Activated CD4-positive, alpha-beta T cell treated with anti-CD3 and anti-CD28 coated beads, Interleukin-2, amount 10 ng/mL, durations not matched to agents 7 days and 5 days (primary cell): ENCODE measurements at regions not wholly inside any gene's neighbourhood (a gene's known extent, or its start where the extent isn't known, plus 50 kb on each side); places are given as distances from the start of the nearest gene placed in this dataset.
A peak's percentile ranks its signal among the peaks of the same experiment; 100 is the strongest.

ENCODE experiments used
- CTCF ChIA-PET: fragments of 350-600 bp; sonication (Branson Sonifier 250); formaldehyde crosslinking; loops from one replicate; lab custom pipeline; 2021; ENCODE audit warnings: antibody characterized with exemption; lab: Charles Lee
- POLR2A ChIA-PET: fragments of 350-600 bp; sonication (Branson Sonifier 250); formaldehyde crosslinking; loops from one replicate; lab custom pipeline; 2021; ENCODE audit warnings: antibody characterized with exemption; lab: Charles Lee
- DNase-seq: peaks from one replicate; pipeline ENCODE4 v3.0.0-alpha.2; 2020
- H3K27ac Mint-ChIP-seq: one replicate; pipeline ENCODE4 v1.8.0; 2021; ENCODE audit warnings: mild to moderate bottlenecking, moderate library complexity, mixed read lengths
- H3K27me3 Mint-ChIP-seq: one replicate; pipeline ENCODE4 v1.8.0; 2021; ENCODE audit warnings: mixed read lengths
- H3K36me3 Mint-ChIP-seq: one replicate; pipeline ENCODE4 v1.8.0; 2021; ENCODE audit warnings: low read depth, mixed read lengths
- H3K4me1 Mint-ChIP-seq: one replicate; pipeline ENCODE4 v1.8.0; 2021; ENCODE audit warnings: mixed read lengths
- H3K4me3 Mint-ChIP-seq: one replicate; pipeline ENCODE4 v1.8.0; 2021; ENCODE audit warnings: mild to moderate bottlenecking, moderate library complexity, mixed read lengths
- H3K9me3 Mint-ChIP-seq: one replicate; pipeline ENCODE4 v1.8.0; 2021; ENCODE audit warnings: mixed read lengths

DNA sequence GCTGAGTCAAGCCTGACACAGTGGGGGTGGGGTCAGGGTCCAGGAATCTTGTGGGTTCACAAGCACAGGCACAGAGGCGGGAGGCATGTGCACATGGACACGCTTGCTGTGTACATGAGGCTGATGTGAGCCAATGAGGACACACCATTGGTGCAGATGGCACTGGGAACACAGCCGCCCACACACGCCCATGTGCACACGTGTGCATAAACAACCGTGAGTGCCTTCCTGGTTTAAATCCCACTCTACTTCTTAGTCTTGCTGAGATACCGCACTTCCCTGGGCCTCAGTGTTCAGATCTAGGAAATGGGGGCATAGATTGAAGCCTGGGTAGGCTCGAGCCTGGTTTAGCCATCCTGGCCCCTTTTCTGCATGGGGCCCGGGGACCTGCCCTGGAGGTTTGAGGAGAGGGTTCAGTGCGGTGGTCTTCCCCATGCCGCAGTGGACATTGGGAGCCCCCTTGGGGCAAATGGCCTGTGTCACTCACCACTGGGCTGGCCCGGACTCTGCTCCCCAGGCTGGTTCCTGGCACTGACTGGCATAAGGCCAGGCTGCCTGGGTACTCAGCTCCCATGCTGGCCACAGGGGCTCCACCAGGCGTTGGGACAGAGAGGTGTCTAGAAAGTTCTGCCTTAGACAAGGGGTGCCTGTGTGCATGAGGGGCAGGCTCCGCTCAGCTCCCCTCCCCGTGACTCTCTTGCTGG is 60.2 kb downstream of the CEBPB start:
- H3K36me3 Mint-ChIP-seq = no peaks in the 10 kb centered on the region
- peaks cover 15% of the 10 kb centered on the region for H3K27me3 Mint-ChIP-seq
- H3K27ac Mint-ChIP-seq = no peak overlapping the region
- H3K9me3 Mint-ChIP-seq = no peaks in the 10 kb centered on the region
- H3K4me3 Mint-ChIP-seq = no peak overlapping the region
- DNase-seq = no peak
- ChIA-PET CTCF (interaction anchor here (0.6 kb wide), 1 partner anchor 20 kb away, joined by 4 read pairs; no protein-coding TSS in a partner anchor), POLR2A (no interaction called here)
- no peaks in the 10 kb centered on the region for H3K4me1 Mint-ChIP-seq

DNA sequence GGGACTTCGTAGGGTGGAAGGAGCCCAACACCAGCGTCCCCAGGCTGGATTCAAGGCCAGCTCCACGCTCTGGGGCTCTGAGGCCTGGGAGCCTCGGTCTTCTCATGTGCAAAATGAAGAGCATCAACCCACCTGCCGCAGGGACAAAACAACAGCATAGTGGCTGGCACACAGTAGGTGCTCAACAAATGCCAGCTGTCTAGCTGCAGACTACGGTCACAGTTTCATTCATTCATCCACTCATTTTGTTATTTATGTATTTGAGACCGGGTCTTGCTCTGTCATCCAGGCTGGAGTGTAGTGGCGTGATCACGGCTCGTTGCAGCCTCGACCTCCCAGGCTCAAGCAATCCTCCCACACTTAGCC is 60.7 kb downstream of the CEBPB start:
- Mint-ChIP-seq H3K4me3 (no peak overlapping the region), H3K27me3 (peaks cover 15% of the 10 kb centered on the region), H3K4me1 (no peaks in the 10 kb centered on the region), H3K9me3 (no peaks in the 10 kb centered on the region), H3K27ac (no peak overlapping the region), H3K36me3 (no peaks in the 10 kb centered on the region)
- CTCF ChIA-PET = interaction anchor here (0.6 kb wide), 2 partner anchors 21 to 125 kb away, joined by 3 to 4 read pairs; no protein-coding TSS in a partner anchor
- no peak for DNase-seq
- POLR2A ChIA-PET = no interaction called here

DNA sequence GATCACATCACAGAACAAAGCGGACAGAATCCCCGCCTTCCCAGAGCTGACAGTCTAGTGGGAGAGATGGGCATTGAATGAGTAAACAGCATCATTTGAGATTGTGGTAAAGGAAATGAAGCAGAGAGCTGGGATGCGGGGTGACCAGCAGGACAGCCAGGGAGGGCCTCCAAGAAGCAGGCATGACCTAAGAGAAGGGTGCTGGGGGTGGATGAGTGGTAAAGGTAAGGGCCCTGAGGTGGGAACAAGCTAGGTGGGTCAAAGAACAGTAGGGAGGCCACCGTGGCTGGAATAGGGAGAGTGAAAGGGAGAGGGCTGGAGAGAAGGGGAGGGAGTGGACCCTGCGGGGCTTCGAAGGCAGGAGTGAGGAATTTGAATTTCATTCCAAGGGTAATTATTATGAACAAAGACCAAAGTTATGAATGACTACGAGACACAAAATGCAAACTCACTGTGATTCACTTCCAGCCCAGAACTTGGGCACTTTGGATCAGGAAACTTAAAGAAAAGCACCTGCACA is 61.4 kb downstream of the CEBPB start:
- Mint-ChIP-seq H3K4me1 (no peaks in the 10 kb centered on the region), H3K9me3 (no peaks in the 10 kb centered on the region), H3K4me3 (no peak overlapping the region), H3K27ac (no peak overlapping the region), H3K36me3 (no peaks in the 10 kb centered on the region), H3K27me3 (peaks cover 15% of the 10 kb centered on the region)
- ChIA-PET CTCF (interaction anchor here (0.6 kb wide), 1 partner anchor 125 kb away, joined by 3 read pairs; no protein-coding TSS in a partner anchor), POLR2A (no interaction called here)
- DNase-seq = no peak

DNA sequence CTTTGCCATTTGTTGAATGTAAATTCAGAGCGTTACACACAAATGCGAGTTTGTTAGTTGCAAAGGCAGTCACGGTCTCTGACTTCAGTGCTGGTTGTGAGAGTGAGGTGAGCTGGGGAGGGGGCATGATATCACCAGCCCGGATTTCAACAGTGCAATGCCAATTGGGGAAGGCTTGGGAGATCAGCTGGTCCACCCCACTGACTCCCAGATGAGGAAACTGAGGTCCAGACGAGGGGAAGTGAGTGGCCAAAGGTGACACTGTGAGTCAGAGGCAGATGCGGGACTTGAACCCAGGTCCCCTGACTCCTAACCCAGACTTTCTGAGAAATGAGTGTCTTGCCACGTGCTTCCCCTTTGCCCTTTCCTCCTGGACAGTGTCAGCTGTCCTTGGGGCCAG is 62.1 kb downstream of the CEBPB start:
- no peaks in the 10 kb centered on the region for H3K36me3 Mint-ChIP-seq
- H3K27me3 Mint-ChIP-seq = peaks cover 15% of the 10 kb centered on the region
- no peaks in the 10 kb centered on the region for H3K9me3 Mint-ChIP-seq
- ChIA-PET CTCF (no interaction called here), POLR2A (no interaction called here)
- H3K4me1 Mint-ChIP-seq = no peaks in the 10 kb centered on the region
- no peak overlapping the region for H3K4me3 Mint-ChIP-seq
- no peak for DNase-seq
- H3K27ac Mint-ChIP-seq = no peak overlapping the region

DNA sequence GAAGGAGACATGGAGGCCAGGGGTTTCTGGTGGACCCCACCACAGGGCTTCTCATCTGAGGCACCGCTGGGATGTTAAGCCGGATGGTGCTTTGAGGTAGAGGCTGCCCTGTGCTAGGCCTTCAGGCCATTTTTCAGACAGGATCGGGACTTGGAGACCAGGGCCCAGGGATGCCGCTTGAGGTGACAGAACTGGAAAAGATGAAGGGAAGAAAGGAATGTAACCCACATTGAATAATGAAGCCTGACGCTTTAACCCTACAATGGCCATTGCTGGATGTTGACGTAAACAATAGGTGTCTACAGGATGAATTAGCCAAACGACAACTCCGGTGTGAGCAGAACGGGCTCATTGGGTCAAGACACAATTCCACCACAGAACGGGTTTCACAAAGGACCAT is 62.5 kb downstream of the CEBPB start:
- ChIA-PET POLR2A (no interaction called here), CTCF (interaction anchor here (1.7 kb wide), 1 partner anchor 9 kb away, joined by 5 read pairs; no protein-coding TSS in a partner anchor)
- H3K27ac Mint-ChIP-seq = no peak overlapping the region

DNA sequence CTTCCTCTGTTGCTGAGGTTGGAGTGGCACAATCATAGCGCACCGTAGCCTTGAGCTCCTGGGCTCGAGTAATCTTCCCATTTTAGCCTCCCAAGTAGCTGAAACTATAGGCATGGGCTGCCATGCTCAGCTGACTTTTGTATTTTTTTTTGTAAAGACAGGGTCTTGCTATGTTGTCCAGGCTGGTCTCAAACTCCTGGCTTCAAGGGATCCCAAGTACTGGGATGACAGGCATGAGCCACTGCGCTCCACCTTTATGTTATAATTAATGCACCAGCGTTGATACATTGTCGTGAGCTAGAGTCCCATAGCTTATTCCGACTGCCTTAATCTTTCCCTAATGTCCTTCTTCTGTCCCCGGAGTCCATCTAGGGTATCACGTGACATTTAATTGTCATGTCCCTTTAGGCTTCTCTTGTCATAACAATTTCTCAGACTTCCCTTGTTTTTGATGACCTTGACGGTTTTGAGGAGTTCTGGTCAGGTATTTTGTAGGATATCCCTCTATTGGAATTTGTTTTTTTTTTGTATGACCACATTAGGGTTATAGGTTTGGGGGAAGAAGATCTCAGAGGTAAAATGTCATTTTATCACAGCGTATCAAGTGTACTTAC is 63.9 kb downstream of the CEBPB start:
- peaks cover 10% of the 10 kb centered on the region for H3K4me1 Mint-ChIP-seq
- no peak for DNase-seq
- no peak overlapping the region for H3K27ac Mint-ChIP-seq
- H3K36me3 Mint-ChIP-seq = no peaks in the 10 kb centered on the region
- no peak overlapping the region for H3K4me3 Mint-ChIP-seq
- H3K9me3 Mint-ChIP-seq = no peaks in the 10 kb centered on the region
- H3K27me3 Mint-ChIP-seq = peaks cover 15% of the 10 kb centered on the region
- ChIA-PET POLR2A (no interaction called here), CTCF (interaction anchor here (0.6 to 1.7 kb wide), 2 partner anchors 11 to 261 kb away, joined by 4 to 5 read pairs; no protein-coding TSS in a partner anchor)

More for the DNA sequence above, 62.5 kb downstream of the CEBPB start:
- Mint-ChIP-seq H3K9me3 (no peaks in the 10 kb centered on the region), H3K36me3 (no peaks in the 10 kb centered on the region), H3K4me1 (no peaks in the 10 kb centered on the region), H3K27me3 (peaks cover 15% of the 10 kb centered on the region), H3K4me3 (no peak overlapping the region)
- no peak for DNase-seq

DNA sequence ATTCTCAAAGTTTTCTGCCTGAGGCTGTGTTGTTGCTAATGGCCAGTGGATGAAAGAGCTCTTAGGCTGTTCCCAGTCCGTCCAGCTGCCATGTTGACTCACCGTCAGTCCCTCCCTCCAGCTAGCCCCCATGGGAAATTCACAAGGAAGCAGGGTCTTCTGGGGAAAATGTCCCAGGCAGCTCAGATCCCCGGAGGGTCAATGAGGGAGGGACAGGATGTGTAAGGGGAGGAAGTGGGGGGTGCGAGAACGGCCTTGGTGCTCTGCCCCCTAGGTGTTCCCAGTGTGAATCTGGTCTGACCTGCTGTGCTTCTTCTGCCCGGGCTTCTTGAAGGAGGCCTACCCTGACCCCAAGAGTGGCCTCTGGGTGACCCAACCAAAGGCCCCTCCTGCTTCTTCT is 65.9 kb downstream of the CEBPB start:
- no peaks in the 10 kb centered on the region for H3K9me3 Mint-ChIP-seq
- H3K4me1 Mint-ChIP-seq = peaks cover 26% of the 10 kb centered on the region
- POLR2A ChIA-PET = no interaction called here
- DNase-seq = no peak
- H3K36me3 Mint-ChIP-seq = no peaks in the 10 kb centered on the region
- CTCF ChIA-PET = interaction anchor here (0.5 to 1.0 kb wide), 2 partner anchors 58 to 342 kb away, joined by 4 to 6 read pairs; no protein-coding TSS in a partner anchor
- H3K27ac Mint-ChIP-seq = no peak overlapping the region
- peaks cover 15% of the 10 kb centered on the region for H3K27me3 Mint-ChIP-seq
- no peak overlapping the region for H3K4me3 Mint-ChIP-seq

DNA sequence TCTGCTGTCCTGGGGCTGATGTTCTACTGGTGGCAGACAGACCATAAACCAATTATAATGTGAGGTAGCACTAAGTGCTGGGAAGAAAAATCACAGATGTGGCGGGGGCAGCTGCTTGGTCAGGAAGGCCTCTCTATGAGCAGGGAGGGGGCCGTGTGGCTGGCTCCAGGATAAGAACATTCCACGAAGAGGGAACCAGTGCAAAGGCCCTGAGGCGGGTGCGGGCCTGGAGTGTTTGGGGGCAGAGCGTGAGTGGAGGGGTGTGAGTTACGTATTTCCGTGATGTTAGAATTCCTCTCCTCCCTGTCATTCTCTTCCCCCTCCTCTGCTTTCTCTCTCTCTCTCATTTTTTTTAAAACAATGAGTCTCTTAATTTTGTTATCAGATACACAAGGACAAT is 67.2 kb downstream of the CEBPB start:
- ChIA-PET POLR2A (no interaction called here), CTCF (no interaction called here)
- no peak for DNase-seq
- H3K4me1 Mint-ChIP-seq = peaks cover 26% of the 10 kb centered on the region
- H3K36me3 Mint-ChIP-seq = no peaks in the 10 kb centered on the region
- no peak overlapping the region for H3K4me3 Mint-ChIP-seq
- H3K27me3 Mint-ChIP-seq = peaks cover 15% of the 10 kb centered on the region
- H3K27ac Mint-ChIP-seq = no peak overlapping the region
- no peaks in the 10 kb centered on the region for H3K9me3 Mint-ChIP-seq

DNA sequence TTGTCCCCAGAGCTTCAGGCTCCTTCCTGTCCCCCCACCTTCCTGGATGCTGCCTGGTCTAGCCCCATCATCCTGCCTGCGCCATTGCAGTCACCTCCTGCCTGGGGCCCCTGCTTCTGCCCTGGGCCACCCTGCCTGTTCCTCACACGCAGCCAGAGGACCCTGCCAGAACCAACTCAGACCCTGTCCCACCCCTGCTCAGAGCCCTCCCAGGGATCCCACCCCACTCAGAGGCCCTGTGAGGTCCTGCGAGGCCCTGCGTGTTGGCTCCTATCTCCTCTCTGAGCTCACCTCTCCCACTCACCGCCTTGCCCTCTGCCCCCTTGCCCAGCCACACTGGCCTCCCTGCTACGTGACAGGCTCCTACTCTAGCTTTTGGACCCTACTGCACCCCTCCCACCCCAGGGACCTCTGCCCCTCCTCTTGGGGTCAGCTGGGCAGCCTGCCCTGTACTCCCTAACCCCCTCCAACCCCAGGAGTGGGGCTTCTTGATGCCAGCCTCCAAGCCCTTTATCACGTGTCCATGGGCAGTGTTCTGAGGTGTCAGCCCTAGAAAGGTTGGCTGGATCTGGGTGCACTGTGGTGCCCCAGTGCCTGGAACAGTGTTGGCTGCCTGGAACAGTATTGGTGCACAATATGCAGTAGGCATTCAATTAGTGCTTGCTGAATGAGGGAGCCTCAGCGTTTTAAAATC is 68.3 kb downstream of the CEBPB start:
- no peak overlapping the region for H3K4me3 Mint-ChIP-seq
- no peak for DNase-seq
- H3K36me3 Mint-ChIP-seq = no peaks in the 10 kb centered on the region
- POLR2A ChIA-PET = no interaction called here
- H3K27ac Mint-ChIP-seq = no peak overlapping the region
- H3K4me1 Mint-ChIP-seq = peaks cover 26% of the 10 kb centered on the region
- H3K27me3 Mint-ChIP-seq = peaks cover 12% of the 10 kb centered on the region
- CTCF ChIA-PET = interaction anchor here (1.8 kb wide), 1 partner anchor 14 kb away, joined by 4 read pairs; no protein-coding TSS in a partner anchor
- H3K9me3 Mint-ChIP-seq = no peaks in the 10 kb centered on the region

DNA sequence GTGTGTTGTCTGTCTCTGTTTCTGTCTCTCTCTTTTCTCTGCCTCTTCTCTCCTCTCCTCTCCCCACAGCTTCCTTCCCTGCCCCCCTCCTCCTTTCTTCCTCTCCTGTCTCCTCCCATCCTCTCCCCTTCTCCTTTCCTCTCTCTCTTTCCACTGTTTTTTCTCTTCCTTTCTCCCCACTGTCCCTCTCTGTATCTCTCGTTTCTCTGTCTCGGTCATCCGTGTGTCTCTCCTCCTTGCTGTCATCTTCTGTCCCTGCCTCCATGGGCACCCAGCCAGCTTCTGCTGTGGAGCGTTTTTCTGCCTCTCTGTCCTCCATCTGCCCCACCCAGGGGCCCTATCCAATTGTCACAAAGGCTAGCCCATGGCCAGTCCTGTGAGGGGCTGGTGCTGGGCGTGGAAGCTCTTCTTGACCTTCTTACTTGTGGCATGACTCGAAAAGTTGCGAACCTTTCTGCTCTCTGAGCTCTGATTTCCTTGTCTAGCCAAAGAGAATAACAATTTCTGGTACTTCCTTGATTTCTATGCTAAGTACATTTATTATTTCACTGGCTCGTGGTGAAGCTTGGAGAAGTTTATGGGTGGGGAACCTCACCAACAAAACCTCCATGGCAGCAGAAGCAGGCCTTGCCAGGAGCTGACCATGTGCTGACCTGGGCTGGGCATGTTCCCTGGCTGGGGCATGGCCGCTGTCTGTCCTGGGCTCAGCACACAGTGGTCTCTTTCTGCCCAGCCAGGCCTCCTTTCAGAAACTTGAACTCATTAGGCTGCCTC is 69.3 kb downstream of the CEBPB start:
- Mint-ChIP-seq H3K9me3 (no peaks in the 10 kb centered on the region), H3K4me3 (no peak overlapping the region), H3K36me3 (no peaks in the 10 kb centered on the region), H3K4me1 (peaks cover 26% of the 10 kb centered on the region), H3K27ac (peak overlapping the region; percentile 1), H3K27me3 (peaks cover 5% of the 10 kb centered on the region)
- DNase-seq = no peak
- CTCF ChIA-PET = interaction anchor here (1.8 kb wide), 1 partner anchor 15 kb away, joined by 4 read pairs; no protein-coding TSS in a partner anchor
- POLR2A ChIA-PET = no interaction called here

DNA sequence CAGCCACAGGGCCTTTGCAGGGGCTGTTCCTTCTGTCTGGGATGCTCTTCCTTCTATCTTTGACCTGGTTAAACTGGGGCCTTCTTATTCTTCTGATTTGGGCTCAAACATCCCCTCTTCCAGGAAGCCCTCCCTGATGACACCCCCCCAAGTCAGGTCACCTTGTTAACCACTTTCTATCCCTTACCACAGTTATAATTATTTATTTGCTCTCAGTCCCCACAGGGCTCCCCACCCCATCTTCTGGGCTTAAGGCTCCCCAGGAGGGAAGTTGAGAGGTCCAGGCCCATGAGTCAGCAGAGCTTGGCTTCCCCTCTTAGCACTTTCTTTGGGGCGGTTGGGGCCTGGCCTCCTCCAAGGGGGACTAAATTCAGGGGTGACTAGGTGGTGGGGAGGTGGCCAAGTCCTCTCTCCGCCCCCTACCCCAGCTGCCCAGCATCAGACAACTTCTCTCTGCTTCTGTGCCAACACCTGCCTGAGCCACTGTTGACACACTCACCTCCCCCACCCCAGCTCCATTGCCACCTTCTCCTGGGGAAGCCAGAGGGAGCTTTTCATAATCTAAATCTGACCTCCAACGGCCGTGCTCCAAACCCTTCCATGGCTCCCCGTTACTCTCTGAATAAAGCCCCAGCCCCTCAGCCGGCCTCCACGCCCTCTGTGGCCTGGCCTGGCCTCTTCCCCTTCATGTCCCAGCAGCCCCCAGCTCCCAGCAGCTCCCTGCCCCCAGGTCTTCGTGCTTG is 70.0 kb downstream of the CEBPB start:
- POLR2A ChIA-PET = no interaction called here
- no peaks in the 10 kb centered on the region for H3K27me3 Mint-ChIP-seq
- CTCF ChIA-PET = interaction anchor here (0.5 to 1.8 kb wide), 2 partner anchors 16 to 290 kb away, joined by 3 to 4 read pairs; no protein-coding TSS in a partner anchor
- H3K4me3 Mint-ChIP-seq = no peak overlapping the region
- H3K9me3 Mint-ChIP-seq = no peaks in the 10 kb centered on the region
- DNase-seq = no peak
- no peaks in the 10 kb centered on the region for H3K36me3 Mint-ChIP-seq
- peaks cover 32% of the 10 kb centered on the region for H3K4me1 Mint-ChIP-seq
- H3K27ac Mint-ChIP-seq = peak overlapping the region; percentile 31
